Fibroblast of skin of abdomen (primary cell): ENCODE measurements at regions not wholly inside any gene's neighbourhood (a gene's known extent, or its start where the extent isn't known, plus 50 kb on each side); places are given as distances from the start of the nearest gene placed in this dataset.

ENCODE experiments used
- DNase-seq: peaks from one replicate; pipeline ENCODE4 v3.0.0-alpha.2; 2013

GRCh38 chr16:48932216-48932855 lies 322.4 kb upstream of the N4BP1 start:
- no peak for DNase-seq

GRCh38 chr16:48930951-48931553 lies 321.1 kb upstream of the N4BP1 start:
- DNase-seq: no peak

DNA sequence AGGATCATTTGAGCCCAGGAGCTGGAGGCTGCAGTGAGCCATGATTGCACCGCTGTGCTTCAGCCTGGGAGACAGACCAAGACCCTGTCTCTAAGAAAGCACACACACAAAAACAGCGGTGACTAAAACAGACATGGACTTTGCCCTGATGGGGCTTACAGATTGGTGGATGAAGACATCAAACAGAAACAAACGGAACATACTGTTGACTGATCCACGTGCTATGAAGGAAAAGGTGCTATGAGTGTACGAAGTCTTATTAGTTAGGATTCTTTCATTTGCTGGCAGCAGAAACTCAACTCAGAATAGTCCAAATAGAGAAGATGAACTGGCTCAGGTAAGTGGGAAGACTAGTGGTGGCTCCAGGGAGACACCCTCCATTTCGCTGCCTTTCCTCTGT lies 309.8 kb upstream of the N4BP1 start:
- DNase-seq: no peak

DNA sequence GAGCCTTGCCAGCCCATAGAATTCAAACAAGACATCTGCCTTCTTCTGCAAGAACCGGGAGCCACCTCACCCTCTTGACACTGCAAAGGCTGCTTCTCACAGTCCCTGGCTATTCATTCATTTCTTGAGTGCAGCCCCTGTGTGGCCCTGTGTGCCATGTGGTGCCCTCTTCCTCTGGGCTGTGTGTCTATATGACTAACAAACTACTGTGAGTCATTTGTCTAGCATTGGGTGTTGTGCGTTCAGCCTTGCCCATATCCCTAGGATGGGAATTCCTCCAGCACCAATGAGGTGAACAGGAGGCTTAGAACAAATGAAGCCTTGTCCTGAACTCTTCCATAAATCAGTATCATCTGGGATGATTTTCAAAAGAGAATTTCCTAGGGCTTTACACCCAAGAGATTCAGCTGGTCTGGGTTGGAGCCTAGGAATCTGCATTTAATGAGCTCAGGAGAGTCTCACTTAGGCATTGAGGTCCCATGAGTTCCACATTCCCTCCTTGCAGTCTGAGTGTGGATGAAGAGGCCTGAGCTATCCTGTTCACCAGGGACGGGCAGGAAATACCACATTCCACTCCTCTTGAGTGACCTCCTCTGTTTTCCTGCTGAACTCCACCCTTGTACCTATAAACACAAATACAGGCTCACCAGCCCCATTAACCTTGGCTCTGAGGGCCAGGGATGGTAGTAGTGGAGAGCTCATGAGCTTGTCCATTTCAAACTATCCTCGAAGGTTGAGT lies 308.7 kb upstream of the N4BP1 start:
- DNase-seq: no peak

GRCh38 chr16:48916566-48916965 lies 306.6 kb upstream of the N4BP1 start:
- DNase-seq: no peak

DNA sequence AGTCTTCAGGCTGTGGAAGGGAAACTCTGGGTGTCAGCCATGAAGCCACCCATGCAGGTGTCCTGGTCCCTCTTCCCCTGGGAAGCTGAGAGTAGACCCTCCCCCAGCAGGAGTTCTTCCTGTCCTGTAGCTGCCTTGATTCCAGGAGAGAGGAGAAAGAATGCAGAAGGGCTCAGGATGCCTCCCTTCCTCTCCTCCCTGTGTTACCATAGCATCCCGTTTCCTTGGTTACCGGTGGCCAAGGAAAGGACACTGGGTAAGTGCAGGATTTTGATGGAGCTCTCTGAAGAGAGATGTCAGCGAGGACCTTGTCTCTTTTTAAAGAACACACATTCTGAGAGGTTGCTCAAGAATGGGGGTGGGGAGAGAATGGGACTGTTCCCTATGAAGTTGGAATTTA lies 304.1 kb upstream of the N4BP1 start:
- no peak for DNase-seq

DNA sequence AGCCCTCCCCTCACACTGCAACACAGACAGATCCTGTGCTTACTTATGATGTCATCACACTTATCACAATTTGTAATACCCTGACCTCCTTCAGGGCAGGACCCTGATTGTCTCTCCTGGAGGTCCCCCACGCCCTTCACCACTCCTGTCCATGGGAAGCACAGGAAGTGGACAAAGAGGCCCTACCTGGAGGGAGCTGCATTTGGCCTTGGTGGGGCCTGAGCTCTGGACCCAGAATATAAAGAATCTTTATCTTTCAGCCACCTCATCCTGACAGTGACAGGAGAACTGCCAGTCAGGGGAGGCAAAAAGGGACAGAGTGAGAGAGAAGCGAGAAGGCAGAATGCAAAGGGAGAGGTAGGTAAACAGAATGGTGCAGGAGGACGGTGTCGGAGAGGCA lies 303.4 kb upstream of the N4BP1 start:
- DNase-seq: no peak

GRCh38 chr16:48912360-48912759 lies 302.4 kb upstream of the N4BP1 start:
- DNase-seq: no peak

DNA sequence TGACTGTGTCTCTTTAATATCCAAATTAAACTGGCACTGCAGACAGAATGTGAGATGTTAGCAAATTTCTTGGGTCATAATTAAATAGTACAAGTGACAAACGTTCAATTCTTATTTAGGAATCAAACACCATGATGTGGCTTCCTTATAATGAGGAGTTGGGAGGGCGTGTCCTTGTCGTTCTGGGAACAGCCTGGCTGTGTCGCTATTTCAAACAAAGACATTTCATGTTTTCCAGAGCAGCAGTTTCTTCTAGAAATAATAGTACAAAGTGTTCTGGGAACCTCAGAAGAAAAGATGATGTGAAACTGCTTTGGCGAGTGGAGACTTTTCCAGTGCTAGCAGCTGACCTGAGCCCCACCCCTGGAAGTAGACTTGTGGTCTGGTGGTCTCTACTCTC lies 301.7 kb upstream of the N4BP1 start:
- no peak for DNase-seq

DNA sequence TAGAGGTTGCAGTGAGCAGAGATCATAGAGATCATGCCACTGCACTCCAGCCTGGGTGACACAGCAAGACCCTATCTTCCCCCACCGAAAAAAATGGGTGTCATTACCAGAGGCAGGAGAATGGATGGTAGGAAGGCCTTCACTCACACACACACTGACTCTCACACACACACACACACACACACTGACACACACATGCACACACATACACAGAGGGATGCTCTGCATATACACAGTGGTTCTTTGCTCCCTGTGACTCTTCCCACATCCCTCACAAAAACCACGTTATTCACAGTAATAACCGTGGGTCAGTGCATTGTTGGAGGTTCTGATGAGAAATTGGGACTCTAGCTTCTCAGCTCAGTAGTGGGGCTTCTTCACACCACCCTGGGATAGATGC lies 300.2 kb upstream of the N4BP1 start:
- DNase-seq: no peak

GRCh38 chr16:48909231-48909630 lies 299.3 kb upstream of the N4BP1 start:
- DNase-seq: no peak

GRCh38 chr16:48907906-48908634 lies 298.1 kb upstream of the N4BP1 start:
- DNase-seq: no peak

DNA sequence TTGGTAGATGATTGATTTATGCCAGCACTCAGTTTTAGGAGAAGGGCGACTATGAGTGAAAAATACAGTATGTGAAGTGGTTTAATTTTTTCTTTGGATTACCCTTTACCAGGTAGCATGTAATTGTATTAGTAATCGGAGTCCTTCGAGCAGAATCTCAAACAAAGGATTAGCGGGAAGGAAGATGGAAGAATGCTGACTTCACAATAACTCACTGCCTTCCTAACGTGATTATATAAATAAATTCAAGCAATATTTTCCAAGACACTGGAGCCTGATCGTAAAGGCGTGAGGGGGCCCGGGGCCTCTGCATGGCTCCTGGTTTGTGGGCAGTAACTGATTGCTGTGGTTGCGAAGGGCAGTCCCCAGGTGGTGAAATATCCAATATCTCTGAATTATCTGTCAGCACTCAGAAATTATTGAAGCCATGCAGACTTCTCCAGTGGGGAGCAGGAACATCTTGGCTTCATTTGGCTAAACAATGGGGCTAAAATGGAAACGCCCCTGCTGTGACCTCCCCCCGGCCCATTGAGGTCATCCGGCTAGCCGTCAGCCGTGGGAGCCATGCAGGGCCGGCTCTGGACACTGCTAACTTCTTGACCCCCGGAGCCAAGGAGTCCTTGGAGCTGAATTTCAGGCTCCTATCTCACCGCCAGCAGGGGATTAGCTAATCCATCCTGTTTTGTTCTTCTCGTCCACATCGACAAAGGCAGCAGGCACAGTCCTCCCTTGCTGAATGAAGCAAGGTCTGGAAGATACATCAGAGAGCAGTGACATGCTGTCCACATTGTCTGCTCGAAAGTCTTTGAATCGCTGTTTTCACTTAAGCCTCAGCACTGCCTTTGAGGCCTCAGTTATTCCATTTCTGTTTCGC lies 295.9 kb upstream of the N4BP1 start:
- no peak for DNase-seq

- no peak for DNase-seq
These were observed 294.4 kb upstream of the N4BP1 start for GRCh38 chr16:48904333-48904732.

- no peak for DNase-seq
These were observed 293.1 kb upstream of the N4BP1 start for GRCh38 chr16:48903039-48903438.

- DNase-seq: no peak
These were observed 291.9 kb upstream of the N4BP1 start for GRCh38 chr16:48901712-48902374.

- DNase-seq: no peak
These were observed 289.5 kb upstream of the N4BP1 start for GRCh38 chr16:48899500-48899899.

DNA sequence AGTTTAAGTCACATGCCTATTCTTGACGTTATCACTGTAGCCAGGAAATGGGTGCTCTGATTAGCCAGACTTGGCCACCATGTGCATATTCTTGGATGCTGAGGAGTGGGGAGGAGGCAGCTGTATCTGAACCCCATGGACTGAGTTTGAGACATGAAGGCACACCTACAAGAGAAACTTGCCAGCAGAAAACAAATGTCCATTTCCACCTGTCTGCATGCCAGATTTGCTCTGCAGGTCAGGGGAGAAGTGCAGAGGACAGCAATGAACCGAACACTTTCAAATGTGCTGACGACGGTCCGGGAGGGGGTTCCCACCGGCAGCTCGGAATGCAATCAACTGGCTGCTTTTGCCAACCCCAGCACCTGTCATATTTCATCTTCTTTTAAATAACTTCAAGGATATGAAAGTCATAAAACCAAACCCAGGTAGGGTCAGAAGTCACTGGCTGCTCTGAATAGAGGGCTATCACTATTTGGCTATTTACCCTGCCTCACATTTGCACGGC lies 287.8 kb upstream of the N4BP1 start:
- no peak for DNase-seq

GRCh38 chr16:48895142-48895541 lies 285.2 kb upstream of the N4BP1 start:
- DNase-seq: no peak

- no peak for DNase-seq
These were observed 282.9 kb upstream of the N4BP1 start for GRCh38 chr16:48892893-48893292.

DNA sequence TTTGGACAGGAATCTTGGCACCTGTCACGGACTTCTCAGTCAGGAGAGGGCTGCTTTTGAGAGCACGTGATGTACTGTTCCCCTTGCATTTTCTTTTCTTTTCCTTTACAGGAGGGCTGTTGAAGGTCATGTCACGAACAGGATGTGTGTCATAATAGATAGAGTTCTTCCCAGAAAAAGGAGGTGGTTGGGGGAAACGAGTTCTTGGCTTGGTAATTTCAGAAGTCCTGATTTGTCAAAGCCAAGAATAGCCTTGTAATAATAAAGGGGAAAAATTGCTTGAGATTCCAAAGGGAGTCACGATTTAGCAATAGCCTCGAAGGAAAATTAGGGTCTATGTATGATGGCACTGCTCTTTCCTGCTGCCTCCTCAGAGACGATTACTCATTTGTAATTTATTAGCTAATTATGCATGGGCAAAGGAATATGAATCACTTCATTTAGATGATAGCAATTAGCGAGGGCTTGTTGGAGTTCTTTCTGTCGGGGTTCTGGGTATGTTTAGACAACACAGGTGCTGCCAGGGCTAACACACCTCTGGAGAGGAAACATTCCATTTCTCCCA lies 277.7 kb upstream of the N4BP1 start:
- DNase-seq: no peak
